Type B pancreatic cell (in vitro differentiated cells): ENCODE measurements at regions not wholly inside any gene's neighbourhood (a gene's known extent, or its start where the extent isn't known, plus 50 kb on each side); places are given as distances from the start of the nearest gene placed in this dataset.

Experiments
- DNase-seq: peaks from one replicate; pipeline ENCODE4 v3.0.0; 2021; ENCODE audit warnings: mixed read lengths; ENCODE audit not compliant: unreplicated experiment; ENCODE audit errors: extremely low spot score
- H3K27ac Mint-ChIP-seq: 2 replicates; pipeline ENCODE4 v1.8.0; 2021; ENCODE audit warnings: mild to moderate bottlenecking, mixed read lengths
- H3K27me3 Mint-ChIP-seq: 2 replicates; pipeline ENCODE4 v1.8.0; 2021; ENCODE audit warnings: mixed read lengths
- H3K36me3 Mint-ChIP-seq: 2 replicates; pipeline ENCODE4 v1.8.0; 2021; ENCODE audit warnings: mixed read lengths
- H3K4me1 Mint-ChIP-seq: one replicate; pipeline ENCODE4 v1.8.0; 2021; ENCODE audit warnings: mixed read lengths; ENCODE audit not compliant: unreplicated experiment
- H3K4me3 Mint-ChIP-seq: 2 replicates; pipeline ENCODE4 v1.8.0; 2021; ENCODE audit warnings: mild to moderate bottlenecking, mixed read lengths
- H3K9me3 Mint-ChIP-seq: 2 replicates; pipeline ENCODE4 v1.8.0; 2021; ENCODE audit warnings: mixed read lengths
- TF ChIP-seq, protein P1 (sequence below): fragments of 200-600 bp; sonication (generic); conservative IDR thresholded peaks from 2 replicates; pipeline ENCODE4 v1.5.0; 2021; ENCODE audit warnings: antibody characterized with exemption, mild to moderate bottlenecking

DNA sequence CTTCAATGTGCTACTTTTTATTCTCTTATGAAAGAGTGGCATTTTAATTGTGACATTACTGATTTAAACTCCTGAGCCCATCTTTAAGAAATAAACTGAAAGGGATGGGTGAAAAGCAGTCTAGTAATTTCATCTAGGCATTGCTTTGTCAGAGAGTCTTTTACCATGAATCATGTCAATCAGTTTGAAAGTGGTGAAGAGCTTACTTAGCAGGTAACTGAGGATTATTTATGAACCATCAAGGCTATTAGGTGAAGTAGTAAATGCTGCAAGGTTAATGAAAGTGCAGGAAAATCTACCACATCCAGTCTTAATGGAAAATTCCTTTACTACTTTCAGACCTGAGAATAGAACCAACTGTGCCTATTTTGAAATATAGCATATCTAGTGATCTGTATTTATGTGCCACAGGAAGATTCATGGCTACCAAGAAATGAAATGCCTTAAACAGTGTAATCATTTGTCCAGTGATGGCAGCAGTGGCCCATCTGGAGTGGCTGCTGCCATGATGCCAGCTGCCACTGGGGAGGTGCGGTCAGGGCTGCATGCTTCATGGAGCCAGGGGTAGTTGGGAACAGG lies 368.9 kb downstream of the SLITRK6 start:
- no peak overlapping the region for H3K4me3 Mint-ChIP-seq

DNA sequence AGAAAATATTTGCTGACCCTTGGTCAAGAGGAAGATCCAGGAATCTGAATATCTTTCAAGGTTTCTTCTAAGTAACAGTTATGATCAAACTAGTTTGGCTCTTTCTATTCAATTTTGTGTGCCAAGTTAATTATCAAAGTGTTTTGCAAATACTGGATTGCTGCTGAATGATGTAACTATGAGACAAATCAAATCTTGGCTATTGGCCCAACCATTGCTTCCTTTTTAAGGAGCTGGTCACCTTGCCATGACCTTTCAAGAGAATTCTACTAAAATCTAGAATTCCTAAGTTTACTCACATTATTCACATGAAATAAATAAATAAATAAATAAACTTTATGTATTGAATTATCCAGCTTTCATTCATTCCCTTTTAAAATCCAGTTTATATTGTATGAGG lies 371.8 kb downstream of the SLITRK6 start:
- Mint-ChIP-seq H3K36me3 (no peaks in the 10 kb centered on the region), H3K4me1 (peaks cover 4% of the 10 kb centered on the region), H3K27me3 (no peaks in the 10 kb centered on the region), H3K9me3 (no peaks in the 10 kb centered on the region), H3K27ac (no peak overlapping the region), H3K4me3 (no peak overlapping the region)
- no peak for DNase-seq
- TF ChIP-seq, protein P1, sequence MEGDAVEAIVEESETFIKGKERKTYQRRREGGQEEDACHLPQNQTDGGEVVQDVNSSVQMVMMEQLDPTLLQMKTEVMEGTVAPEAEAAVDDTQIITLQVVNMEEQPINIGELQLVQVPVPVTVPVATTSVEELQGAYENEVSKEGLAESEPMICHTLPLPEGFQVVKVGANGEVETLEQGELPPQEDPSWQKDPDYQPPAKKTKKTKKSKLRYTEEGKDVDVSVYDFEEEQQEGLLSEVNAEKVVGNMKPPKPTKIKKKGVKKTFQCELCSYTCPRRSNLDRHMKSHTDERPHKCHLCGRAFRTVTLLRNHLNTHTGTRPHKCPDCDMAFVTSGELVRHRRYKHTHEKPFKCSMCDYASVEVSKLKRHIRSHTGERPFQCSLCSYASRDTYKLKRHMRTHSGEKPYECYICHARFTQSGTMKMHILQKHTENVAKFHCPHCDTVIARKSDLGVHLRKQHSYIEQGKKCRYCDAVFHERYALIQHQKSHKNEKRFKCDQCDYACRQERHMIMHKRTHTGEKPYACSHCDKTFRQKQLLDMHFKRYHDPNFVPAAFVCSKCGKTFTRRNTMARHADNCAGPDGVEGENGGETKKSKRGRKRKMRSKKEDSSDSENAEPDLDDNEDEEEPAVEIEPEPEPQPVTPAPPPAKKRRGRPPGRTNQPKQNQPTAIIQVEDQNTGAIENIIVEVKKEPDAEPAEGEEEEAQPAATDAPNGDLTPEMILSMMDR = no peak

More for the DNA sequence above, 368.9 kb downstream of the SLITRK6 start:
- Mint-ChIP-seq H3K36me3 (no peaks in the 10 kb centered on the region), H3K9me3 (no peaks in the 10 kb centered on the region), H3K27ac (no peak overlapping the region), H3K4me1 (peaks cover 5% of the 10 kb centered on the region), H3K27me3 (no peaks in the 10 kb centered on the region)
- no peak for DNase-seq
- TF ChIP-seq, protein P1 = no peak

DNA sequence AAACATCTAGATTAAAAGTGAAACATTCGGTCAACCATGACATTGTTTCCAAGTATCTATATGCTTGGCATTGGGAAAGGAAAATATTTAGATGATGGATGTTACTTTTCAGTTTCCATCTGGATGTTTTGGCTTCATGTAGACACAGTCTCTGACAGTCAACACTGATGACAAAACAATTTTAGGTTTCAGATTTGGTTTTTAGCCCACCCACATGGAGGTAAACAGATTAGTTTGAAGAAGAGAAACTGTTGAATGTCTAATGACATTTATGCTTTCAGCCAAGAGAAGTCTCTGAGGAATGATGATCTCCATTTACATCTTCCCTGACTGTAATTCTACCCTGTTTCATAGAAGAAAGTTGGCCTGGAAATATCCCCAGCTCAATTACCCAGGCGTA lies 379.1 kb downstream of the SLITRK6 start:
- TF ChIP-seq, protein P1 = no peak
- H3K4me3 Mint-ChIP-seq = no peak overlapping the region
- no peaks in the 10 kb centered on the region for H3K36me3 Mint-ChIP-seq
- H3K27me3 Mint-ChIP-seq = no peaks in the 10 kb centered on the region
- no peak overlapping the region for H3K27ac Mint-ChIP-seq
- DNase-seq = no peak
- peaks cover 13% of the 10 kb centered on the region for H3K4me1 Mint-ChIP-seq
- peaks cover 4% of the 10 kb centered on the region for H3K9me3 Mint-ChIP-seq

DNA sequence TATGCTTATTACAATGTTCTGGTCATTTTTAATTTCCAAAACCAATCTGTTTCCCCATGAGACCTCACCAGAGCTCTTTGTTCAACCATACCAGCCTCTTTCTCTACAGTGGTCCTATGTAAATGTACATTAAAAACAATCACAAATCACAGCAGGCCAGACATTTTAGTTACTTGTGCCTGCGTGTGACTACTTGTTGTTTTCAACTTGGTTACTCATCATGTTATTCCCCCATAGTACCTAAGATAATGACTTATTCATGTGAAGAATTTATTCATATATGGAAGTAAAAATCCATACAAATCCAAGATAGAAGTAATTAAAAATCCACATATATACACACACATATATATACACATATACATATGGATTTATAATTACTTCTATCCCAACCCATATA lies 379.6 kb downstream of the SLITRK6 start:
- Mint-ChIP-seq H3K36me3 (no peaks in the 10 kb centered on the region), H3K27ac (no peak overlapping the region), H3K4me1 (peaks cover 13% of the 10 kb centered on the region), H3K27me3 (no peaks in the 10 kb centered on the region), H3K9me3 (peaks cover 4% of the 10 kb centered on the region), H3K4me3 (no peak overlapping the region)
- no peak for DNase-seq
- TF ChIP-seq, protein P1 = no peak

DNA sequence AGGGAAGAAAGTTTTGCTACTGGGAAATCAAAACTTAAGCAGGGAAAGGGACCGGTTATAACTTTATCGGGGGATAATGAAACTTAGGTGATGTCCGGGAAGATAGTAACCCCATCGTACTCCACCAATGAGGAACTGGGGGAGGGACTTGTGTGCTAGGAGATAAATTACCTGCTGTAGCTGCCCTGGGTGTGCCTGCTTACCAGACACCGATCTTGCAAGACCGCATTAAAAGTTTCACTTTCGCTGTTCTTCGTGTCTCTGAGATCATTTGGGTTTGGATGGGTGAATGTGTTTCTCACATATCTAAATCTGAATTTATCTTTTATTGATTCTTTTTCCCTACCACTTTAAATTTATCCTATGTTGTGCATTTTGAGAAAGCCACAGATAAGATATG lies 381.4 kb downstream of the SLITRK6 start:
- TF ChIP-seq, protein P1 = no peak
- no peak for DNase-seq

DNA sequence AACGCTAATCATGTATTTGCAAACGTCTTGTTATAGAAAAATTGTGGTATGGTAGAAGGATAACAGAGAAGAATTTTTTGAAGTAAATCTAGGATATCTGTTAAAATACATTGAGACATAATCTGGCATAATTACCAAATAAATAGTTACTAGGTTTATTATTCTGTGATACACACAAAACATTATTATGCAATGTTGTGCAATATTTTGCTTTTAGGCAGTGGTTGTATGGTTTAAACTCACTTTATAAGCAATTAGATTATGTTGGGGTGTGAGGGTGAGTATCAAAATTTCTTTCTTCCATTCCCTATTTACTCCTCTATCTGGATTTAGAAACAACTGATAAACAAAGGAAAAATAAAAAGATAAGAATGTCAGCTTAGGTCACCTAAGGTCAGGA lies 385.6 kb downstream of the SLITRK6 start:
- Mint-ChIP-seq H3K27ac (no peak overlapping the region), H3K36me3 (no peaks in the 10 kb centered on the region), H3K4me1 (peaks cover 7% of the 10 kb centered on the region), H3K4me3 (no peak overlapping the region), H3K27me3 (no peaks in the 10 kb centered on the region), H3K9me3 (no peaks in the 10 kb centered on the region)
- no peak for DNase-seq
- TF ChIP-seq, protein P1 = no peak

More for the DNA sequence above, 381.4 kb downstream of the SLITRK6 start:
- H3K4me3 Mint-ChIP-seq = no peak overlapping the region
- no peaks in the 10 kb centered on the region for H3K27me3 Mint-ChIP-seq
- H3K27ac Mint-ChIP-seq = no peak overlapping the region
- peaks cover 4% of the 10 kb centered on the region for H3K9me3 Mint-ChIP-seq
- H3K36me3 Mint-ChIP-seq = no peaks in the 10 kb centered on the region
- peaks cover 13% of the 10 kb centered on the region for H3K4me1 Mint-ChIP-seq
